ENCODE measurements at regions not wholly inside any gene's neighbourhood (a gene's known extent, or its start where the extent isn't known, plus 50 kb on each side); places are given as distances from the start of the nearest gene placed in this dataset.

DNA sequence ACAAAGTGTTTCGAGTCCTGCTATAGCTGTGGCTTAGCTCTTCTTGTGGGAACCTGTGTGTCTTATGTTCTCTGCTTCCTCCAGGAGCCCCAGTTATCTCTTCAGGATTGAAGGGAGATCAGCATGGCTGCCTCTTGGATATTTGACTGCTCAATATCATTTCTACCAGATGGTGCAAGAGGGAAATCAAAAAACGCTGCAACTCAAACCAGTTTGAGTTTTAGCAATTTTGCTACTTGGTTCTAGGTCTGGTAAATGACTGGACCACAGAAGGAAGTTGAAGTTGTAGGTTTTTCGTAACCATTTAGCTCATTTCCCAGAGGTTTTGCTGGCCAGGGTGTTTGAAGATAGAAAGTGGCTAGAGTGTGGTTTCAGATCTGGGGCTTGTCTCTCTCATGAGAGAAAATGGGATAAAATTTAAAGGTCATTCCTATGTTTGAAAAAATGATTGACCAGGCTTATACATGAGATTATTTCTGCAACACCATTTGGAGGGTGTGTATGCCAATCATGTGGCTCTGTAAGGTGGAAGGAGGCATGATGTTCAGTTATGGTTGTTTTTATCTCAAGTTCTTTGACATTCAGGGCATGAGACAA lies 210.4 kb downstream of the SPRY1 start:
- H3K4me3 ChIP-seq (ENCODE audit: low read length), result no peak overlapping the region
- TF ChIP-seq, protein P1, sequence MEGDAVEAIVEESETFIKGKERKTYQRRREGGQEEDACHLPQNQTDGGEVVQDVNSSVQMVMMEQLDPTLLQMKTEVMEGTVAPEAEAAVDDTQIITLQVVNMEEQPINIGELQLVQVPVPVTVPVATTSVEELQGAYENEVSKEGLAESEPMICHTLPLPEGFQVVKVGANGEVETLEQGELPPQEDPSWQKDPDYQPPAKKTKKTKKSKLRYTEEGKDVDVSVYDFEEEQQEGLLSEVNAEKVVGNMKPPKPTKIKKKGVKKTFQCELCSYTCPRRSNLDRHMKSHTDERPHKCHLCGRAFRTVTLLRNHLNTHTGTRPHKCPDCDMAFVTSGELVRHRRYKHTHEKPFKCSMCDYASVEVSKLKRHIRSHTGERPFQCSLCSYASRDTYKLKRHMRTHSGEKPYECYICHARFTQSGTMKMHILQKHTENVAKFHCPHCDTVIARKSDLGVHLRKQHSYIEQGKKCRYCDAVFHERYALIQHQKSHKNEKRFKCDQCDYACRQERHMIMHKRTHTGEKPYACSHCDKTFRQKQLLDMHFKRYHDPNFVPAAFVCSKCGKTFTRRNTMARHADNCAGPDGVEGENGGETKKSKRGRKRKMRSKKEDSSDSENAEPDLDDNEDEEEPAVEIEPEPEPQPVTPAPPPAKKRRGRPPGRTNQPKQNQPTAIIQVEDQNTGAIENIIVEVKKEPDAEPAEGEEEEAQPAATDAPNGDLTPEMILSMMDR (conservative IDR thresholded peaks at IDR 0.05; ENCODE audit: low read depth, low read length), result no peak
- DNase-seq (ENCODE audit: low read depth), result no peak

DNA sequence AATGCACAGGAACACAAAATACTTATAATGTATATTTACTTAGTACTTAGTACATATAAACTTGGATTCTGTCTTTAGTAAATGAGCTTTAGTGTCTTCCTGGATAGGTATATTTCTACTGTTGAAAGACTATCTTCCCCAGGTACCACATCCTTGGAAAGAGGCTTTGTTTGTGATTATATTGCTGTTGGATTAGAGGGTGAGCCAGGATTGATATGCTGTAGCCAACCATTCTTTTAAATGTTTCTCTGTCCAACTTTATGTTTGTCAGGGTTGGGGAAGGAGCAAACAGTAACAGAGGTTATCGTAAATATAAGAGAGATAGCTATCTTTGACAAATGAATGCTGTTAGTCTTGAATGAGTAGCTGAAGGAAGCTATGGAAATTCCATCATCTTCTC lies 213.2 kb downstream of the SPRY1 start:
- no peak overlapping the region for H3K4me3 ChIP-seq (ENCODE audit: low read length)
- TF ChIP-seq, protein P1 (conservative IDR thresholded peaks at IDR 0.05; ENCODE audit: low read depth, low read length), result no peak
- no peak for DNase-seq (ENCODE audit: low read depth)

DNA sequence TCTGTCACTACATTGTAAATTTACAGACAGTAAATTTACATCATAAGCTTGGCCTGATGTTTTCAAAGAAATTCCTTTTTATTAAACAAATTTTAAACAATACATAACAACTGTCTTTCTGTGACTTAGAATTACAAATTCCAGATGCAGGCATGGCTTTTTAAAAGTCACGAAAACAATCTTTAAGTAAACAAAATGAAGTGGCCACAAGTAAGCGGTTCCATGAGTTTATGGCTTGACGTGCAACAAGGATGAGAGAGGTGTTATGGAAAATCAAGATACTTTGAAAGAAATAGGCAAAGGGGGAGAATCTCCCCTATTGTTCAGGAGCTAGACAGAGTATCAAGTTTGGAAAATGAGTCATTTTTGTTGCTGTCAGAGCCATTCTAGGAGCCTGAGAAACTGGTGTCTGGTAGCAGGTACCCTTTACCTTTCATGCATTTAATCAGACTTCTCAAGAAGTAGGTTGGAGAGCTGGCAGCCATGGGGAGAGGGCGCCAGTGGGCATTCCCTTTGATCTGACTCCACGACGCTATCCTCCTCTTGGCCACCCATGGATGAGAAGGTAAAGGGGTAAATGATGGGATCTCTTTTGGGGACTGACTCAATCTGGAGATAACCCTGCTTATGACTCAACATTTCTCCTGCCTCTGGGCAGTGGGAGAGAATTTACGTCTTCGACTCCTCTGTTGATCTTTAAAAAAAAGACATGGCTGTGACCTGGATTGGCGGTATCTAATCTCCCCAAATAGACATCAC lies 217.2 kb downstream of the SPRY1 start:
- no peak for DNase-seq (ENCODE audit: low read depth)
- TF ChIP-seq, protein P1 (conservative IDR thresholded peaks at IDR 0.05; ENCODE audit: low read depth, low read length), result no peak
- H3K4me3 ChIP-seq (ENCODE audit: low read length), result no peak overlapping the region

DNA sequence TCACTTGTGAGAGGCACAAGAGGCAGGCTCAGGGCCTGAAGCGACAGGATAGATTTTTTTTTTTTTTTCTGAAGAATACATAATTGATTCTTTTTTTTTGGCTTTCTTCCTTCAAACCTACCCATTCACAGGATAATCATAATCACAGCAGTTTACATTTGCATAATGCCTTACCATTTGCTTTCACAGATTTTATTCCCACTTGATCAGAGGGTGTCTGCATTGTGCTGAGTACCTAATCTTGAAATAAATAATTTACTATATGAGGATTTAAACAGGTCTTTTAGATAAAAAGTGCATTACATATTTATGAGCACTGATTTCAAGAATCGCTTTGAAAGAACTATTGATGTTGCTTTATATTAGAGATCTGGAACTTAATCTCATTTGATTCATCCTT lies 219.3 kb downstream of the SPRY1 start:
- TF ChIP-seq, protein P1 (conservative IDR thresholded peaks at IDR 0.05; ENCODE audit: low read depth, low read length), result no peak
- no peak overlapping the region for H3K4me3 ChIP-seq (ENCODE audit: low read length)
- no peak for DNase-seq (ENCODE audit: low read depth)

DNA sequence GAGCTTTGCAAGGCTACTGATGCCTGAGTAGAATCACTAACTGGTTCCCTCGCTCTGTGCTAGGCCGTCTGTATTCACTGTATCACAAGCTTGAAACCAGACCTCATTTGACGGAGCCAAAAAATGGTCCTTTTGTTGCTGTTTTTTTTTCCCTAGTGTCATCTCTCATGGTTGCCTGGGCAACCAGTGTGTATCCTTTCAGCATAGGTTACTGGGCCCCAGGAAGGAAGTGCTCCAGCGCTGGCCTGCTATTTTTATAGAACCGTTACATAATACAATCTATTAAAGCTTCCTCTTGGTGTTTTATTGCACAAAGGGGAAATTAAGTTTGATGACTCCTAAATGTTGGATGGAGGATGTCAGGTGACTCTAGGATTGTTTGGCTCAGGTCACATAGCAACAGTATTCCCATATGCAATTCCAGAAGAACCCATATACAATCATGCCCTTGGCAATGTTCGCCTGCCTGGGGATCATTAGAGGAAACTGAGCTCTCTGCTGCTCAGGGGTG lies 220.4 kb downstream of the SPRY1 start:
- TF ChIP-seq, protein P1 (conservative IDR thresholded peaks at IDR 0.05; ENCODE audit: low read depth, low read length), result no peak
- H3K4me3 ChIP-seq (ENCODE audit: low read length), result no peak overlapping the region
- DNase-seq (ENCODE audit: low read depth), result no peak

DNA sequence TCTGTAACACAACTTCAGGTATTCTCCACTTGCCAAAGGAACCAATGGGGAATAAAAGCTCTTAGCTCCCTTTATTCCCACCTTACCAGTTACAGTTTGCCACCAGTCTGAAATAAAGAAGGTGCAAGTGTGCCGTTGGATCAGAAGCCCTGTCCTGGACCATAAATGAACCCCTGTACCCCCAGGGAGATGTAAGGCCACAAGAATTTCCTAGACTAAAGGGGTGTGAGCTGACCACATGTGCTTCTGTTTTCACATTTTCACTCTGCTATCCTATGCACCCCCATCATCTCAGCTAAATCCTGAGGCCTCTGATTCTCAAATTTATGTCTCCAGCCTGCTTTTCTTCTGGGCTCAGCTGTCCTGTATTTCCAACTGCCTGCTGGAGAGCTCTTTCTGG lies 221.2 kb downstream of the SPRY1 start:
- no peak overlapping the region for H3K4me3 ChIP-seq (ENCODE audit: low read length)
- no peak for DNase-seq (ENCODE audit: low read depth)
- TF ChIP-seq, protein P1 (conservative IDR thresholded peaks at IDR 0.05; ENCODE audit: low read depth, low read length), result no peak

DNA sequence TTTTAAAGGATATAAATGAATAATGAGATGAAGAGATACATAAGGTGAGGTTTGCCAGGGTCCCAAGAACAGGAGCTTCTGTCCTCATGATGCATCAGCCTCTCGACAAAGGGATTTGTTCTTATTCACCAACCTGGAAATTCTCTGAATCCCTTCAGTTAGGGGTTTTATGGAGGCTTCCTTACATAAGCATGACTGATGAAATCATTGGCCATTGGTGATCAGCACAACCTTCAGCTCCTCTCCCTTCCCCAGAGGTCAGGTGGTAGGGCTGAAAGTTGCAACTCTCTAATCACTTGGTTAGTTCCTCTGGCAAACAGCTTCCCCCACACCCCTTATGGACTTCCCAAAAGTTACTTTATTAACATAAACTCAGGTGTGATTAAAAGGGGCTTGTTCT lies 222.0 kb downstream of the SPRY1 start:
- TF ChIP-seq, protein P1 (conservative IDR thresholded peaks at IDR 0.05; ENCODE audit: low read depth, low read length), result no peak
- H3K4me3 ChIP-seq (ENCODE audit: low read length), result no peak overlapping the region
- no peak for DNase-seq (ENCODE audit: low read depth)
